ENCODE measurements at regions not wholly inside any gene's neighbourhood (a gene's known extent, or its start where the extent isn't known, plus 50 kb on each side); places are given as distances from the start of the nearest gene placed in this dataset.

- in situ Hi-C loops (cut with MboI; ENCODE audit: low sequenced_read_pairs, unreplicated experiment), result no loop called here
- no peak for TF ChIP-seq CTCF (IDR thresholded peaks at IDR 0.05; ENCODE audit: borderline replicate concordance, control extremely low read depth, extremely low read depth, insufficient read depth, missing control alignments)
These were observed 273.7 kb upstream of the UMPS start for GRCh38 chr3:124456506-124456905.

DNA sequence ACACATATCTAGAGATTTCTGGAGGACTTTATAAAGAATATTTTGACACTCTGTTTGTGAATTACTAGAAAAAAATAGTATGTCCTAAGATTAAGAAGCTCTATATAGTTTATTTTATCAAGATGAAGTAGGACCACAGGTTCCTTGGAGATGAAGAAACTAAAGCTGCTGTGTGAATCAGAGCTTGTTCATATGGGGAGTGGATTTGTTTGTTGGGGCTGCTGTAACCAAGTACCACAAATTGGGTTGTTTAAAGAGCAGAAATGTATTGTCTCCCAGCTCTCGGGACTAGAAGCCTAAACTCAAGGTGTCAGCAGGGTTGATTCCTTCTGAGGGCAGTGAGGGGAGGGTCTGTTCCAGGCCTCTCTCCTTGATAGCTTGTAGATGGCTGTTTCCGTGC is 270.6 kb upstream of the UMPS start:
- no peak for TF ChIP-seq CTCF (IDR thresholded peaks at IDR 0.05; ENCODE audit: borderline replicate concordance, control extremely low read depth, extremely low read depth, insufficient read depth, missing control alignments)
- DNase-seq (ENCODE audit: low spot score), result no peak
- in situ Hi-C loops (cut with MboI; ENCODE audit: low sequenced_read_pairs, unreplicated experiment), result loop anchor here (10.0 kb wide), 1 partner anchor 115 kb away; no protein-coding TSS in a partner anchor

More at GRCh38 chr3:124456506-124456905, 273.7 kb upstream of the UMPS start:
- no peak for DNase-seq (ENCODE audit: low spot score)

- in situ Hi-C loops (cut with MboI; ENCODE audit: low sequenced_read_pairs, unreplicated experiment), result loop anchor here (10.0 kb wide), 1 partner anchor 116 kb away; no protein-coding TSS in a partner anchor
These were observed 269.1 kb upstream of the UMPS start for GRCh38 chr3:124461126-124461525.

DNA sequence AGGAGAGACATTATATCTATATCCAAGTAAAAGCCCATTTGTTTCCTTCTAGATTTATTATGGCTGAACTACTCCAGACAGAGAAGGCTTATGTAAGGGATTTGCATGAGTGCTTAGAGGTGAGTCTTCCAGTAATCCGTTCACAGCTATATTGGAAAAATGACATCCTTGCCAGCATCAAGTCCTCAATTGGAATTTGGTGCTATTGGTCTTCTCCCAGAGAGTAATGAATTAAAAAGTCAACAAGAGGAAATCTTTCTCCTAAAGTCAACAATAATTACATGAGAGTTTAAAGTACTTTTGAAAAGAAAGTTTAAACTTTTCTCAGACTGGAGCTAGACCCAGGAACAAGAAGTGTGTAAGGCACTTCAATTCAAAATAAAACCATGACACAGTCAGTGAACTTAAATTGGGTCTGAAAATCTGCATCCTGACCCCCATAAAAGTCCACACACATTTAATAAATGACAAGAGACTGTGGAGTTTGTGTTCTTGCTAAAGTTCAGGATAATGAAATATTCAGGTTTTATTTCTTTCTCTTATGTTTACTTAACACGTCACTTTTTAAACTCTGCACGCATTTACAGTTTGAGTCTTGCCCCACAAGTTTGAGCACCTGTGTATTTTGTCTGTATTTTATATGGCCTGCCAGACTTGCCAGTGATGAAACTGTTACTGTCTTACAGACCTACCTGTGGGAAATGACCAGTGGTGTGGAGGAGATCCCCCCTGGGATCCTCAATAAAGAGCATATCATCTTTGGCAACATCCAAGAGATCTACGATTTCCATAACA is 268.2 kb upstream of the UMPS start:
- in situ Hi-C loops (cut with MboI; ENCODE audit: low sequenced_read_pairs, unreplicated experiment), result loop anchor here (10.0 kb wide), 1 partner anchor 117 kb away; no protein-coding TSS in a partner anchor
- DNase-seq (ENCODE audit: low spot score), result no peak
- no peak for TF ChIP-seq CTCF (IDR thresholded peaks at IDR 0.05; ENCODE audit: borderline replicate concordance, control extremely low read depth, extremely low read depth, insufficient read depth, missing control alignments)

More at GRCh38 chr3:124461126-124461525, 269.1 kb upstream of the UMPS start:
- TF ChIP-seq CTCF (IDR thresholded peaks at IDR 0.05; ENCODE audit: borderline replicate concordance, control extremely low read depth, extremely low read depth, insufficient read depth, missing control alignments), result no peak
- no peak for DNase-seq (ENCODE audit: low spot score)

DNA sequence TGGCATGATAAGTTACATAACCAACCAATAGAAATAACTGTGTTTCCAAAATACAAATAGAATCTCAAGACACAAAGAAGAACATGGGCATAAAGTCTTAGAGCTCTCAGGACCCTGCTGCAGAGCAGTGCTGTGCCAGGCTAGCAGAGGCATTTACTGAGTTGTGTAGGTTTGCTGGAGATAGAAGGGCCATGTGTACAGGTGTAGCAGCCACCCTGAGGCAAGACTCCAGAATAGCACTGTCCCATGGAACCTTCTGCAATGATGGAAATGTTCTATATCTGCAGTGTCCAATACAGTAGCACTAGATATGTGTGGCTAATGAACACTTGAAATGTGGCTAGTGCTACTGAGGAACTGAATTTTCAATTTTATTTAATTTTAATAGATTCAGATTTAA is 267.0 kb upstream of the UMPS start:
- DNase-seq (ENCODE audit: low spot score), result no peak
- in situ Hi-C loops (cut with MboI; ENCODE audit: low sequenced_read_pairs, unreplicated experiment), result loop anchor here (10.0 kb wide), 1 partner anchor 118 kb away; no protein-coding TSS in a partner anchor
- TF ChIP-seq CTCF (IDR thresholded peaks at IDR 0.05; ENCODE audit: borderline replicate concordance, control extremely low read depth, extremely low read depth, insufficient read depth, missing control alignments), result no peak

DNA sequence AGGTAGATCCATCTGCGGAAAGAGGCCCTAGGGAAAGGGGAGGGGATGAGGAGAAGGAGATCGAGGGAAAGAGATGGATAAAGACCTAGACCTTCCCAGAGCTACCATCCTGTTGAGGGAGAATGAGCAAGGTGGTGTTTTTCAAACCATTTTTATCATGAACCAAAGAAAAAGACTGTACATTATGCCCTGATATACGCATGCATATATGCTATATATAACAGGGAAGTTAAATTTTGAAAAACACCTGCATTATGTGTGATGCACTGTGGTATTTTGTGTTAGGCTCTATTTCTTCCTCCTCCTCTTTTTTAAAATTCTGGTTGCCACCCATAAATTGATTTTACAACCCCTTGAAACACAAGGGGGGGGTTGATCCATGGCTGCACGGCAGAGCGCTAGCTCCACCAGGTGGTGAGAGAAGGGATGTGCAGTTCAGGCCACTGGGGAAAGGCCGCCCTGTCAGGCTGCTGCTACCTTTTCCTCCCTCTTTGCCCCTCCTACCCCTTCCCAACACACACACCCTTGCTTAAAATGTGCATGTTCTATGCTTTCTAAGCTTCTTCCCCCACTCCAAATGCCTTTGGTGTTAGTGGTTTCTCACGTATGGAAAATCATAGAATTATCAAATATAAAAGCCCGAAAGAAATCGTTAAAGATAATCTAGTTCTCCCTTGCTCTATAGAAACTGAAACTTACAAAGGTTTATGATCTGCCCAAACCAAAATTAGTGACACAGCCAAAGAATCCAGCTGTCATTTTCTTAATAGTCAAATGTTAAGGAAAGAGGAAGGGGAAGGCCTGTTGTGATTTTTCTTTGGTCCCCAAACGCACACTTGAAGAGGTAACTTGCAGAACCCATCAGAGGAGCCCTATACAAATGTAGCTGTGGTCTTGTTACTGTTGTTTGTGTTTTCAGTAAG is 262.0 kb upstream of the UMPS start:
- peak; percentile 83 for TF ChIP-seq CTCF (IDR thresholded peaks at IDR 0.05; ENCODE audit: borderline replicate concordance, control extremely low read depth, extremely low read depth, insufficient read depth, missing control alignments)
- in situ Hi-C loops (cut with MboI; ENCODE audit: low sequenced_read_pairs, unreplicated experiment), result loop anchor here (10.0 kb wide), 1 partner anchor 123 kb away; no protein-coding TSS in a partner anchor
- peak; percentile 62 for DNase-seq (ENCODE audit: low spot score)

Data from GM13976 (cell line).